ENCODE measurements at regions not wholly inside any gene's neighbourhood (a gene's known extent, or its start where the extent isn't known, plus 50 kb on each side); places are given as distances from the start of the nearest gene placed in this dataset.

DNA sequence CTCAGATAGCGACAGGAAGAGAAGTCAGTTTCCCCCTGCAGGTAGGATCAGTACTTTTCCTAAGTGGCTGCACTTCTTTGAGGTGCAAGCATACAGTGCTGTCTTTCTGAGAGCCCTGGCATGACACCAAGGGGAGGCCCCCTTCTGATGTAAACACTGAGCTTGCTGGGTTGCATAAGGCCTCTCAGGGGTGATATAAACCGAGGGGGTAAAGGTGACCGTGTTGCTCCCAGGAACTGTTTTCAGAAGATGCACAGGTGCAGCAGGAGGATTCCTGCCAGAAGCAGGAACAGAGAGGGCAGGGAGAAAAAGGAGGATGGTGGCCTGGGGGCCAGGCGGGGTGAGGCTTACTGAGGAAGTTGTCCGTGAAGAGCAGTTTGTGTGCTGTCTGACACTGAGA is 74.0 kb upstream of the ZNF30 start:
- ChIA-PET CTCF (no interaction called here), POLR2A (no interaction called here)
- ATAC-seq (ENCODE audit: low read depth) (no peak), DNase-seq (no peak)
- H3K27me3 Mint-ChIP-seq: no peaks in the 10 kb centered on the region
- H3K4me3 Mint-ChIP-seq: no peak overlapping the region
- TF ChIP-seq CTCF (IDR thresholded peaks at IDR 0.05): no peak
- intact Hi-C loops (cut with micrococcal nuclease): no loop called here
- H3K27ac Mint-ChIP-seq: no peak overlapping the region
- peaks cover 13% of the 10 kb centered on the region for H3K4me1 Mint-ChIP-seq
- no peaks in the 10 kb centered on the region for H3K9me3 Mint-ChIP-seq
- peaks cover 31% of the 10 kb centered on the region for H3K36me3 Mint-ChIP-seq (ENCODE audit: low read depth)

DNA sequence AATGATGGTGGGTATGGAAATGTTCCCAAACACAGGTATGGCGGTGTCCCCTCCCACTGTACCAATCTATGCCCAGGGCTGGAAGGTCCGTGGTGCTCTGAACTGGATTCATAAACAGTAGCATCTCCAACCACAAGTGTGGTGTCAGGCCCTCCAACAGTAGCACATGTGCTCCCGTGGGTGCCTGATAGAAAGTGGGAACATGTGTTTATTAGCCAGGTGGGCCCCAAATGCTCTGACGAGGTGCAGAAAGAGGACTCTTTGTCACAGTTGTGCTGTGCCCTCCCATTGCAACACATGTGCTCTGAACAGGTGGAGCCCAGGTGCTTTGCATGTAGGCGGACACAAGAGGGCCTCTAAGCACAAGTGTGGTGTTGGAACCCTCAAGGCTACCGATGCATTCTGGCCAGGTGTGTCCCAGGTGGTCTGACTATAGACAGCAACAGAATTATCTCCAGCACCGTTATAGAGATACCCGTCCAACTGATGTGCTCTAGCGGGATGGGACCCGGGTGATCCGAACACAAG is 75.4 kb upstream of the ZNF30 start:
- no peaks in the 10 kb centered on the region for H3K9me3 Mint-ChIP-seq
- no peak for DNase-seq
- CTCF ChIA-PET: no interaction called here
- H3K4me3 Mint-ChIP-seq: no peak overlapping the region
- no peak overlapping the region for H3K27ac Mint-ChIP-seq
- intact Hi-C loops (cut with micrococcal nuclease): no loop called here
- H3K27me3 Mint-ChIP-seq: no peaks in the 10 kb centered on the region
- H3K36me3 Mint-ChIP-seq (ENCODE audit: low read depth): peaks cover 23% of the 10 kb centered on the region
- H3K4me1 Mint-ChIP-seq: peaks cover 9% of the 10 kb centered on the region
- POLR2A ChIA-PET: no interaction called here
- ATAC-seq (ENCODE audit: low read depth): no peak
- no peak for TF ChIP-seq CTCF (IDR thresholded peaks at IDR 0.05)

- Mint-ChIP-seq H3K27me3 (no peaks in the 10 kb centered on the region), H3K4me1 (peaks cover 8% of the 10 kb centered on the region), H3K9me3 (no peaks in the 10 kb centered on the region), H3K36me3 (ENCODE audit: low read depth) (peaks cover 14% of the 10 kb centered on the region), H3K4me3 (no peak overlapping the region), H3K27ac (no peak overlapping the region)
- ChIA-PET POLR2A (no interaction called here), CTCF (no interaction called here)
- DNase-seq: no peak
- intact Hi-C loops (cut with micrococcal nuclease): no loop called here
- TF ChIP-seq CTCF (IDR thresholded peaks at IDR 0.05): no peak
- ATAC-seq (ENCODE audit: low read depth): no peak
Observed at GRCh38 chr19:34847393-34847792, 74.4 kb upstream of the ZNF599 start.

DNA sequence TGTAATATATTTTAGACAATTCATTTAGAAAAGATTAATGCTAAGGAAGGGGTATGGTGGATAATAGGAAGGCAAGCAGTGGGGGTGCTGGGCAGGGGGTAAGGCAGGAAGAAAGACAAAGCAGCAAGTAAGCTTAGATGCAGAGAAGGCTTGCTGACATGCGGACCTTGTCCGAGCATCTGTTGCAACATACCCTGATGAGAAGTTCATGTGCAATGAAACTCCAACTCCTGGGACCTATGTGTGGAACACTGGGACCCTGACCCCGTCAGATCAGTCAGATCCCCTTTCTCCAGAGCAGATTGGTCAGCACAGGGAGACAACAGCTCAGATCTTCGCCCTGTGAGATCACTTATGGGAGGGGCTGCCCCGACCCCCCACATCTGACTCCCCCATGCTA is 71.3 kb upstream of the ZNF599 start:
- no peak for DNase-seq
- intact Hi-C loops (cut with micrococcal nuclease): no loop called here
- ATAC-seq (ENCODE audit: low read depth): no peak
- peaks cover 6% of the 10 kb centered on the region for H3K36me3 Mint-ChIP-seq (ENCODE audit: low read depth)
- POLR2A ChIA-PET: no interaction called here
- CTCF ChIA-PET: no interaction called here
- no peaks in the 10 kb centered on the region for H3K27me3 Mint-ChIP-seq
- H3K9me3 Mint-ChIP-seq: no peaks in the 10 kb centered on the region
- no peak overlapping the region for H3K4me3 Mint-ChIP-seq
- peaks cover 8% of the 10 kb centered on the region for H3K4me1 Mint-ChIP-seq
- no peak for TF ChIP-seq CTCF (IDR thresholded peaks at IDR 0.05)
- no peak overlapping the region for H3K27ac Mint-ChIP-seq

GRCh38 chr19:34841780-34842179 is 68.8 kb upstream of the ZNF599 start:
- intact Hi-C loops (cut with micrococcal nuclease): no loop called here
- H3K4me1 Mint-ChIP-seq: peaks cover 9% of the 10 kb centered on the region
- CTCF ChIA-PET: no interaction called here
- TF ChIP-seq CTCF (IDR thresholded peaks at IDR 0.05): no peak
- H3K9me3 Mint-ChIP-seq: no peaks in the 10 kb centered on the region
- H3K27ac Mint-ChIP-seq: no peak overlapping the region
- peaks cover 17% of the 10 kb centered on the region for H3K27me3 Mint-ChIP-seq
- no peaks in the 10 kb centered on the region for H3K36me3 Mint-ChIP-seq (ENCODE audit: low read depth)
- H3K4me3 Mint-ChIP-seq: no peak overlapping the region
- no peak for ATAC-seq (ENCODE audit: low read depth)
- no peak for DNase-seq
- POLR2A ChIA-PET: no interaction called here
